IMR-90 (cell line): ENCODE measurements at regions not wholly inside any gene's neighbourhood (a gene's known extent, or its start where the extent isn't known, plus 50 kb on each side); places are given as distances from the start of the nearest gene placed in this dataset.
"Not testable (repeated sequence)": the region's sequence is repeated elsewhere in the genome, so short reads cannot be mapped to it uniquely, and the experiment has no call there.

Experiments
- BHLHE40 ChIP-seq: fragments of 150-350 bp; IDR thresholded peaks from 2 replicates; pipeline ENCODE4 v1.6.1; 2016; ENCODE audit warnings: mild to moderate bottlenecking, low read depth, low read length
- CHD1 ChIP-seq: IDR thresholded peaks from 2 replicates; pipeline ENCODE4 v1.6.1; 2012; ENCODE audit warnings: low read depth, low read length, improper control_type of control experiment
- FOS ChIP-seq: fragments of 150-350 bp; IDR thresholded peaks from 2 replicates; pipeline ENCODE4 v1.6.1; 2016; ENCODE audit warnings: low read depth, low read length
- MAFK ChIP-seq: IDR thresholded peaks from 2 replicates; pipeline ENCODE4 v1.6.1; 2012; ENCODE audit warnings: low read depth, low read length, improper control_type of control experiment
- MAZ ChIP-seq: IDR thresholded peaks from 2 replicates; pipeline ENCODE4 v1.6.1; 2012; ENCODE audit warnings: low read depth, mild to moderate bottlenecking, low read length, improper control_type of control experiment, moderate library complexity, borderline replicate concordance
- NFE2L2 ChIP-seq: fragments of 150-350 bp; IDR thresholded peaks from 2 replicates; pipeline ENCODE4 v1.6.1; 2016; ENCODE audit warnings: low read depth, mild to moderate bottlenecking, low read length
- POLR2A ChIP-seq: IDR thresholded peaks from 2 replicates; pipeline ENCODE4 v1.6.1; 2012; ENCODE audit warnings: mild to moderate bottlenecking, low read depth, low read length
- RAD21 ChIP-seq: IDR thresholded peaks from 2 replicates; pipeline ENCODE4 v1.6.1; 2012; ENCODE audit warnings: low read length, improper control_type of control experiment
- RFX5 ChIP-seq: IDR thresholded peaks from 2 replicates; pipeline ENCODE4 v1.8.0; 2012; ENCODE audit warnings: low read depth, mild to moderate bottlenecking, low read length, moderate library complexity
- TF ChIP-seq, protein P1 (sequence below): conservative IDR thresholded peaks from 2 replicates; pipeline ENCODE4 v1.5.1; 2012; ENCODE audit warnings: mild to moderate bottlenecking, low read depth, low read length, improper control_type of control experiment
- TF ChIP-seq, protein P2 (sequence below): fragments of 150-350 bp; IDR thresholded peaks from 2 replicates; pipeline ENCODE4 v1.6.1; 2017; ENCODE audit warnings: mild to moderate bottlenecking, antibody characterized with exemption, low read length, low read depth
- TF ChIP-seq, protein P3 (sequence below): fragments of 150-350 bp; IDR thresholded peaks from 2 replicates; pipeline ENCODE4 v1.6.1; 2016; ENCODE audit warnings: low read depth, mild to moderate bottlenecking, low read length, moderate library complexity, borderline replicate concordance

DNA sequence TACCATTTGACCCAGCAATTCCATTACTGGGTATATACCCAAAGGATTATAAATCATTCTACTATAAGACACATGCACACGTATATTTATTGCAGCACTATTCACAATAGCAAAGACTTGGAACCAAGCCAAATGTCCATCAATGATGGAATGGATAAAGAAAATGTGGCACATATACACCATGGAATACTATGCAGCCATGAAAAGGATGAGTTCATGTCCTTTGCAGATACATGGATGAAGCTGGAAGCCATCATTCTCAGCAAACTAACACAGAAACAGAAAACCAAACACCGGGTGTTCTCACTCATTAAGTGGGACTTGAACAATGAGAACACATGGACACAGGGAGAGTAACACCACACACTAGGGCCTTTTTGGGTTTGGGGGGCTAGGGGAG, 787.6 kb upstream of the EYS start:
- TF ChIP-seq MAFK, POLR2A, RAD21, MAZ, BHLHE40, RFX5, CHD1, FOS, NFE2L2: not testable (repeated sequence)
- TF ChIP-seq, protein P1, sequence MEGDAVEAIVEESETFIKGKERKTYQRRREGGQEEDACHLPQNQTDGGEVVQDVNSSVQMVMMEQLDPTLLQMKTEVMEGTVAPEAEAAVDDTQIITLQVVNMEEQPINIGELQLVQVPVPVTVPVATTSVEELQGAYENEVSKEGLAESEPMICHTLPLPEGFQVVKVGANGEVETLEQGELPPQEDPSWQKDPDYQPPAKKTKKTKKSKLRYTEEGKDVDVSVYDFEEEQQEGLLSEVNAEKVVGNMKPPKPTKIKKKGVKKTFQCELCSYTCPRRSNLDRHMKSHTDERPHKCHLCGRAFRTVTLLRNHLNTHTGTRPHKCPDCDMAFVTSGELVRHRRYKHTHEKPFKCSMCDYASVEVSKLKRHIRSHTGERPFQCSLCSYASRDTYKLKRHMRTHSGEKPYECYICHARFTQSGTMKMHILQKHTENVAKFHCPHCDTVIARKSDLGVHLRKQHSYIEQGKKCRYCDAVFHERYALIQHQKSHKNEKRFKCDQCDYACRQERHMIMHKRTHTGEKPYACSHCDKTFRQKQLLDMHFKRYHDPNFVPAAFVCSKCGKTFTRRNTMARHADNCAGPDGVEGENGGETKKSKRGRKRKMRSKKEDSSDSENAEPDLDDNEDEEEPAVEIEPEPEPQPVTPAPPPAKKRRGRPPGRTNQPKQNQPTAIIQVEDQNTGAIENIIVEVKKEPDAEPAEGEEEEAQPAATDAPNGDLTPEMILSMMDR: not testable (repeated sequence)
- TF ChIP-seq, protein P2, sequence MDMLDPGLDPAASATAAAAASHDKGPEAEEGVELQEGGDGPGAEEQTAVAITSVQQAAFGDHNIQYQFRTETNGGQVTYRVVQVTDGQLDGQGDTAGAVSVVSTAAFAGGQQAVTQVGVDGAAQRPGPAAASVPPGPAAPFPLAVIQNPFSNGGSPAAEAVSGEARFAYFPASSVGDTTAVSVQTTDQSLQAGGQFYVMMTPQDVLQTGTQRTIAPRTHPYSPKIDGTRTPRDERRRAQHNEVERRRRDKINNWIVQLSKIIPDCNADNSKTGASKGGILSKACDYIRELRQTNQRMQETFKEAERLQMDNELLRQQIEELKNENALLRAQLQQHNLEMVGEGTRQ: not testable (repeated sequence)
- TF ChIP-seq, protein P3, sequence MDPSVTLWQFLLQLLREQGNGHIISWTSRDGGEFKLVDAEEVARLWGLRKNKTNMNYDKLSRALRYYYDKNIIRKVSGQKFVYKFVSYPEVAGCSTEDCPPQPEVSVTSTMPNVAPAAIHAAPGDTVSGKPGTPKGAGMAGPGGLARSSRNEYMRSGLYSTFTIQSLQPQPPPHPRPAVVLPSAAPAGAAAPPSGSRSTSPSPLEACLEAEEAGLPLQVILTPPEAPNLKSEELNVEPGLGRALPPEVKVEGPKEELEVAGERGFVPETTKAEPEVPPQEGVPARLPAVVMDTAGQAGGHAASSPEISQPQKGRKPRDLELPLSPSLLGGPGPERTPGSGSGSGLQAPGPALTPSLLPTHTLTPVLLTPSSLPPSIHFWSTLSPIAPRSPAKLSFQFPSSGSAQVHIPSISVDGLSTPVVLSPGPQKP: not testable (repeated sequence)
